ENCODE measurements at regions not wholly inside any gene's neighbourhood (a gene's known extent, or its start where the extent isn't known, plus 50 kb on each side); places are given as distances from the start of the nearest gene placed in this dataset.
"Not testable (repeated sequence)": the region's sequence is repeated elsewhere in the genome, so short reads cannot be mapped to it uniquely, and the experiment has no call there.

GRCh38 chr21:16124378-16125138 lies 394.8 kb downstream of the USP25 start:
- DNase-seq, result peak; percentile 76

- DNase-seq, result no peak
These were observed 395.5 kb downstream of the USP25 start for GRCh38 chr21:16125274-16125673.

GRCh38 chr21:16132453-16132852 lies 402.7 kb downstream of the USP25 start:
- DNase-seq, result not testable (repeated sequence)

GRCh38 chr21:16133248-16133647 lies 403.5 kb downstream of the USP25 start:
- DNase-seq, result no peak

GRCh38 chr21:16134134-16134533 lies 404.4 kb downstream of the USP25 start:
- no peak for DNase-seq

- DNase-seq, result no peak
These were observed 407.3 kb downstream of the USP25 start for GRCh38 chr21:16137106-16137505.

GRCh38 chr21:16145052-16145451 lies 415.3 kb downstream of the USP25 start:
- DNase-seq, result no peak

GRCh38 chr21:16145479-16145878 lies 415.7 kb downstream of the USP25 start:
- DNase-seq, result no peak

- DNase-seq, result no peak
These were observed 424.5 kb downstream of the USP25 start for GRCh38 chr21:16154321-16154720.

GRCh38 chr21:16154951-16155635 lies 425.3 kb downstream of the USP25 start:
- DNase-seq, result no peak

- DNase-seq, result no peak
These were observed 427.2 kb downstream of the USP25 start for GRCh38 chr21:16156841-16157489.

GRCh38 chr21:16159213-16159970 lies 429.6 kb downstream of the USP25 start:
- DNase-seq, result no peak

GRCh38 chr21:16159971-16160350 lies 430.2 kb downstream of the USP25 start:
- DNase-seq, result no peak

- DNase-seq, result no peak
These were observed 433.2 kb downstream of the USP25 start for GRCh38 chr21:16162953-16163352.

GRCh38 chr21:16169102-16169511 lies 439.3 kb downstream of the USP25 start:
- no peak for DNase-seq

GRCh38 chr21:16169779-16170178 lies 440.0 kb downstream of the USP25 start:
- no peak for DNase-seq

GRCh38 chr21:16176570-16176969 lies 446.8 kb downstream of the USP25 start:
- no peak for DNase-seq

GRCh38 chr21:16177532-16177931 lies 447.8 kb downstream of the USP25 start:
- DNase-seq, result no peak

GRCh38 chr21:16179773-16180172 lies 450.0 kb downstream of the USP25 start:
- no peak for DNase-seq

GRCh38 chr21:16180614-16181013 lies 450.8 kb downstream of the USP25 start:
- DNase-seq, result no peak

- no peak for DNase-seq
These were observed 451.2 kb downstream of the USP25 start for GRCh38 chr21:16181018-16181417.

GRCh38 chr21:16185766-16186165 lies 456.0 kb downstream of the USP25 start:
- DNase-seq, result no peak

GRCh38 chr21:16186742-16187141 lies 457.0 kb downstream of the USP25 start:
- peak; percentile 40 for DNase-seq
